GM19468 (cell line): ENCODE measurements at regions not wholly inside any gene's neighbourhood (a gene's known extent, or its start where the extent isn't known, plus 50 kb on each side); places are given as distances from the start of the nearest gene placed in this dataset.
"Not testable (repeated sequence)": the region's sequence is repeated elsewhere in the genome, so short reads cannot be mapped to it uniquely, and the experiment has no call there.

Experiments used
- ATAC-seq: cut with Tn5 transposase; IDR thresholded peaks from one replicate; pipeline ENCODE4 v1.9.1; 2021; ENCODE audit warnings: mild to moderate bottlenecking, moderate library complexity, moderate number of reproducible peaks; ENCODE audit not compliant: unreplicated experiment; ENCODE audit errors: extremely low read depth

DNA sequence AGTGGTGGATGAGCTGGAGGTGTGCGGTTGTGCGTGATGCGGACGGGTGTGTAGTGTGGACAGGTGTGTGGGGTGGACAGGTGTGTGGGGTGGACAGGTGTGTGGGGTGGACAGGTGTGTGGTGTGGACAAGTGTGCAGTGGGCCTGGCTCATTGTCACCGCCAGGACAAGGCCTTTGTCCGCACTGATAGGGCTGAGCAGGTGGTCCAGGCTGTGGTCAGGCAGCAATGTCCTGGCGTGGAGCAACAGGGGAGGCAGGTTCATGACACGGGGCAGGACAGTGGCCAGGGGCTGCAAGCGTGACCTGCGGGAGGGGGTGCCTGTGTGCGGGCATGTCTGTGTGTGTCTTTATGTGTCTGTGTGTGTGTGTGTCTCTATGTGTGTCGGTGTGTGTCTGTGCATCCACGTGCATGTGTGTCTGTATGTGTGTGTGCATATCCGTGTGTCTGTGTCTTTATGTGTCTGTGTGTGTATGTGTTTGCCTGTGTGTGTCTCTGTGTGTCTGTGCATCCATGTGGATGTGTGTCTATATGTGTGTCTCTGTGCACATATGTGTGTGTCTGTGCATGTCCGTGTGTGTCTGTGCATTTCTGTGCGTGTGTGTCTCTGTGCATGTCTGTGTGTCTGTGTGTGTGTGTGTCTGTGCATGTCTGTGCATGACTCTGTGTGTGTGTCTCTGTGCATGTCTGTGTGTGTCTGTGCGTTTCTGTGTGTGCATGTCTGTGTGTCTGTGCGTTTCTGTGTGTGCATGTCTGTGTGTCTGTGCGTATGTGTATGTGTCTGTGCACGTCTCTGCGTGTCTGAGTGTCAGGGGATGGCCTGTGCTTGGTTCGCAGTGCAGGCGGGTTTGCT, 161.0 kb downstream of the TMEM121 start:
- ATAC-seq: not testable (repeated sequence)

DNA sequence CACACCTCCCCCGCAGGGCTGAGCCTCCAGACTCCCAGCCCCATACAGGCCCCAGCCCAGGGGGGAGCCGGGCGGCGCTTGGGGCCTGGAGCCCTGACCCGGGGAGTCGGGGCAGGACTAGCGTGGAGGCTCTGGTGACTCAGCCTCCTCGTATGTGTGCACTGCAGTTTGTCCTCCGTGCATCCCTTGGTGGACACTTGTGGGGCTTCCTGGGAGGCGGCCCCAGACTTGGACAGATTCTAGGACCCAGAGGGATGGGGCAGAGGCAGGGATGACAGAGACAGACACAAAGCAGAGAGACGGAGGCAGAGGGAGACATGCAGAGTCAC, 161.6 kb downstream of the TMEM121 start:
- not testable (repeated sequence) for ATAC-seq

DNA sequence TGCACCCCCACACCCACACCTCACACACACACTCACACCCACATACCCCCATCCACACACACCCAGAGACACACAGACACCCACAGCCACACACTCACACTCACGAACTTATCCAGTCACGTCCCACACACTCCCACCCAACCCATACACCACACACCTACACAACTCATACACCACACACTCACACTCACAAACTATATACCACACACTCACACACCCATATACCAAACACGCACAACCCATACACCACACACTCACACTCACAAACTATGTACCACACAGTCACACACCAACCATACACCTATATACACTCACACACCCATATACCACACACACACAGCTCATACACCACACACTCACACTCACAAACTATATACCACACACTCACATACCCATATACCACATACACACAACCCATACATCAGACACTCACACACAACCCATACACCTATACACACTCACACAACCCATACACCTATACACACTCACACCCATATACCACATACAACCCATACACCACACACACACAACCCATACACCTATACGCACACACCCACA, 162.4 kb downstream of the TMEM121 start:
- not testable (repeated sequence) for ATAC-seq

DNA sequence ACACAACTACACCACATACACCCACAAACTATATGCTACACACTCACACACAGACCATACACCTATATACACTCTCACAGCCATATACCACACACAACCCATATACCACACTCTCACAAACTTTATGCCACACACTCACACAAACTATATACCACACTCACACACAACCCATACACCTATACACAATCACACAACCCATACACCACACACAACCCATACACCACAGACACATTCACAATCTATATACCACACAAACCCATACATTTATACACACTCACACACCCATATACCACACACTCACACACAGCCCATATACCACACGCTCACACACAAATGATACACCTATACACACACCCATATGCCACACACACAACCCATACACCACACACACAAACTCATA, 163.3 kb downstream of the TMEM121 start:
- no peak for ATAC-seq

DNA sequence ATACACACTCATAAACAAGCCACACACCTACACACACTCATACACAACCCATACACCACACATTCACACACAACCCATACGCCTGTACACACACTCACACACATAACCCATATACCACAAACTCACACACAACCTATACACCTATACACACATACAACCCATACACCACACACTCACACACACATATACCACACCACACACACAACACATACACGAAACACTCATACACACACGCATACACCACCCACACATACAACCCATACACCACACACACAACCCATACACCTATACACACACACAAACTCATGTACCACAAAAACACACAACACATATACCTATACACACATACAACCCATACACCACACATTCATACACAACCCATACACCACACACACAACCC, 164.3 kb downstream of the TMEM121 start:
- no peak for ATAC-seq

DNA sequence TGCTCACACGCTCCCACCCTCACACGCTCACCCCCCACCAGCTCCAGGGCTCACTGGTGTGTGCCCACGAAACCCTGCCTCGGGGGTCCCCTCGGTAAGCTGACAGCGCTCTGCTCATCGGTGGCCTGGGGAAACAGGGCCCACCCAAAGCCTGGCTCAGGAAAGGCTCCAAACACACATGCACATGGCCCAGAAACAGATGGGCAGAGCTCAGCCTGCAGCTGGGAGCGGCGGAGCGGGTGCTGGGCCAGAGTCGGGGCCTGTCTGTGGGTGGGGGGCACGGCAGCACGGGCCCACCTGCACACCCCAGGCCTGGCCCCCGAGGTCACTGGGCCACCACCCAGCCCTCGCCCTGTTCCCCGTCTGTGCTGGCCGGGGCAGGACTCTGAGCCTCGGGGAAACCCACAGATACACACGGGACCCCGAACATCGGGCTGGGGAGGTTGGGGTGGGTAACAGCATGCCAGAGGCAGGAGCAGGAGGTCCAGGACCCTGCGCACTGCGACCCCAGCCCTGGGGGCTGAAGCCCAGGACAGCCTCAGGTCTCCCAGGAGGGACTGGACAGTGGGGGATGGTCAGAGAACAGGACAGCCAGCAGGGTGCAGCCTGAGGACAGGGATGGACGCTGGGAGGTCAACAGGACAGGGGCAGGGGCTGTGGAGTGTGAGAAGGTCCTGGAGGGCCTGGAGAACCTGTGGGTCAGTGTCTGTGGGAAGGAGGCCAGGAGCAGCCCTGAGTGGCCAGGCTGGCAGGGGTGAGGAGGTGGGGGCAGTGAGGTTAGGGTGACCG, 165.1 kb downstream of the TMEM121 start:
- ATAC-seq: not testable (repeated sequence)

DNA sequence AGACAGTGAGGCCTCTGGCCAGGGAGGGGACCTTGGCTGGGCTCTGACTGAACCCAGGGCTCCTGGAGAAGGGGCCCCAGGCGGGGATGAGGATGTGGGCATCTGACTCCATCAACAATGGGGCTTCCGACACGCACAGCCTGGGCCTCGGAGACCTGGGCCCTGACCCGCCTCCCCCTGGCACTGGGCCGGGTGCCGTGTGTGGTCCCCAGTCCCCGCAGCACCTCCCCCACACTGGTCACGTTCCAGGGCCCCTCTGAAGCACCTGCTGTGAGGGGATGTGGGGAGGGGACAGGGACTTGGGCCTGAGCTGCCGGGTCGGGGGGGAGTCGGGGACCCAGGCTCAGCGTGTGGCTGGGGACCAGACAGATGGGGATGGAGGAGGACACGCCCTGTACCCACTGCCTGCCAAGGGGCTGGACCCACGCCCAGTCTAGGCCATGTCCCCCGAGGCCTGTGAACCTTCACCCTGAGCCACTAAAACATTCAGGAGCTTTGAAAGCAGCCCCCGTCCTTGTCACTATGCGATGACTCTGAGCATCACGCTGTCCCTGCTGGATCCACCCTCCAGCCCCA, 165.8 kb downstream of the TMEM121 start:
- ATAC-seq: not testable (repeated sequence)

DNA sequence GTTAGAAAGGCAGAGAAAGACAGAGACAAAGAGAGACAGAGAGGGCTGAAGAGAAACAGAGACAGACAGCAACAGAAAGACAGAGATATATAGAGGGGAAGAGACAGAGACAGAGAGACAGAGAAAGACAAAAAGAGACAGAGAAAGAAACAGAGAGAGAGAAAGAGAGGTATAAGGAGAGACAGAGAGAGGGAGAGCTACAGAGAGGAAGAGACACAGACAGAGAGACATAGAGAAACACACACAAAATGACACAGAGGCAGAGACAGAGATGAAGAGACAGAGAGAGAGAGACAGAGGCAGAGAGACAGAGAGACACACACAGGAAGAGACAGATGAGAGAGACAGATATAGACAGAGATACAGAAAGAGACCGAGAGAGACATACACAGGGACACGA, 168.6 kb downstream of the TMEM121 start:
- no peak for ATAC-seq

DNA sequence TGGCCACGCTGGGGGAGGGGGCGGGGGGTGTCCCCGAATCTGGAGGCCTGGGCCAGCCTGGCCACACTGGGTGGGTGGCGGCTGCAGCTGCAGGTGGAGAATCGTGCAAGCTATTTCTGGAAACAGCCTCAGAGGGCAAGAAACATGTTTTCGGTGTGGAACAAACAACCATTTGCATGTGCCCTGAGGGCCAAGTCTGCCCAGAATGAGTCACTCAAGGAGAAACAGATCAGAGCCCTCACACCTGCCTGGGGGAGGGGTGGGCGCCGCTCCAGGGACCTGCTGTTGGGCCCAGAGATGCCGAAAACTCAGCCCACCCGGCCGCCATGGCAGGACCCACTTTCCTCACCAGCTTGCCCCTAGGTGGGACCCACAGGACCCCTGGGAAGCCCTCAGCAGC, 170.0 kb downstream of the TMEM121 start:
- peak; percentile 47 for ATAC-seq

DNA sequence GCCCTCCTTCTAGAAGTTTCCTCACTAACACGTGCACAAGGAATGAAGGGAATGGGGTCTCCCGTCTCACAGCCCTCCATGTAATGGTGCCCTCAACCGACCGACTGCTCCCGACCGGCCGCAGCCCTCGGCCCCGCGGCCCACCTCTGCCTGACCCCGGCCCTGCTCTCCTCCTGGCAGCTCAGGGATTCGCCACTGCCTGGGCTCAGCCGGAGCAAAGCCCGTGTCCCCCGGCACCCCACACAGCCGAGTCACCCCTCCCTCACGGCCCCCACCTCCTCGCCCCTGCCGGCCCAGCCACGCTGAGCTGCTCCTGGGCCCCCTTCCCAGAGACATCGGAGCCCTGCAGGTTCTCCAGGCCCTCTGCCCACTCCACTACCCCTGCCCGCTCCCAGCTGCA, 171.0 kb downstream of the TMEM121 start:
- ATAC-seq: not testable (repeated sequence)

DNA sequence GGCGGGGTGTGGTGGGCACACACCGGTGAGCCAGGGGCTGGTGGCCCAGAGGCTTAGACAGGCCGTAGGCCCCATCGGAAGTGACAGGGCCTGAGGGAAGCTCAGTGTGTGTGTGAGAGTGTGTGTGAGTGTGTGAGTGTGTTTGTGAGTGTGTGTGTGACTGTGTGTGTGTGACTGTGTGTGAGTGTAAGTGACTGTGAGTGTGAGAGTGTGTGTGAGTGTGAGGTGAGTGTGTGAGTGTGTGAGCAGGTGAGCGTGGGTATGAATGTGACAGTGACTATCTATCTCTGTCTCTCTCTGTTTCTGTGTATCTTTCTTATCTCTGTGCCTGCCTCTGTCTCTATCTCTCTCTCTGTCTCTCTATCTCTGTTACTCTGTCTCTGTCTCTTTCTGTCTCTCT, 171.6 kb downstream of the TMEM121 start:
- not testable (repeated sequence) for ATAC-seq

DNA sequence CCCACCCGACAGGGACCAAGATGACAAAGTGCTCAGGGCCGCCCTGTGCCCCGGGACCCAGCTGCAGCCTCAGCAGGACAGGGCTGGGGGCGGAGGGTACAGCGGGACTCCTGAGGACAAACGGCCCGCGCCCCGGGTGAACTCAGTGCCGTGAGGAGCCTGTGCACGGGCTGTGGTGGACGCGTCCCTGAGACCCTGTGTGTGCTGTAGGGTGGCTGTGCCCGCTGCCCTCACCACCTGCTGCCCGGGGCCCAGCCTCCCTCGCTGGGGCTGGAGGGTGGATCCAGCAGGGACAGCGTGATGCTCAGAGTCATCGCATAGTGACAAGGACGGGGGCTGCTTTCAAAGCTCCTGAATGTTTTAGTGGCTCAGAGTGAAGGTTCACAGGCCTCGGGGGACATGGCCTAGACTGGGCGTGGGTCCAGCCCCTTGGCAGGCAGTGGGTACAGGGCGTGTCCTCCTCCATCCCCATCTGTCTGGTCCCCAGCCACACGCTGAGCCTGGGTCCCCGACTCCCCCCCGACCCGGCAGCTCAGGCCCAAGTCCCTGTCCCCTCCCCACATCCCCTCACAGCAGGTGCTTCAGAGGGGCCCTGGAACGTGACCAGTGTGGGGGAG, 172.7 kb downstream of the TMEM121 start:
- ATAC-seq: not testable (repeated sequence)

DNA sequence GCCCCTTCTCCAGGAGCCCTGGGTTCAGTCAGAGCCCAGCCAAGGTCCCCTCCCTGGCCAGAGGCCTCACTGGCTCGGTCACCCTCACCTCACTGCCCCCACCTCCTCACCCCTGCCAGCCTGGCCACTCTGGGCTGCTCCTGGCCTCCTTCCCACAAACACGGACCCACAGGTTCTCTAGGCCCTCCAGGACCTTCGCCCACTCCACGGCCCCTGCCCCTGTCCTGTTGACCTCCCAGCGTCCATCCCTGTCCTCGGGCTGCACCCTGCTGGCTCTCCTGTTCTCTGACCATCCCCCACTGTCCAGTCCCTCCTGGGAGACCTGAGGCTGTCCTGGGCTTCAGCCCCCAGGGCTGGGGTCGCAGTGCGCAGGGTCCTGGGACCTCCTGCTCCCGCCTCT, 173.3 kb downstream of the TMEM121 start:
- ATAC-seq: not testable (repeated sequence)

DNA sequence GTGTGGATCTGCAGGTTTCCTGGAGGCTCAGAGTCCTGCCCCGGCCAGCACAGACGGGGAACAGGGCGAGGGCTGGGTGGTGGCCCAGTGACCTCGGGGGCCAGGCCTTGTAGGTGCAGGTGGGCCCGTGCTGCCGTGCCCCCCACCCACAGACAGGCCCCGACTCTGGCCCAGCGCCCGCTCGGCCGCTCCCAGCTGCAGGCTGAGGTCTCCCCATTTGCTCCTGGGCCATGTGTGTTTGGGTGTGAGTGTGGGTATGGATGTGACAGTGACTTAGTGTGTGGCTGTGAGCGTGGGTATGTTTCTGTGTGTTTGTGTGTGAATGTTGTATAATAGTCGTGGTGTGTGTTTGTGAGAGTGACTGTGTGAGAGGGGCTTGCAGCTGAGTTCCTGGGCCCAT, 173.8 kb downstream of the TMEM121 start:
- not testable (repeated sequence) for ATAC-seq

DNA sequence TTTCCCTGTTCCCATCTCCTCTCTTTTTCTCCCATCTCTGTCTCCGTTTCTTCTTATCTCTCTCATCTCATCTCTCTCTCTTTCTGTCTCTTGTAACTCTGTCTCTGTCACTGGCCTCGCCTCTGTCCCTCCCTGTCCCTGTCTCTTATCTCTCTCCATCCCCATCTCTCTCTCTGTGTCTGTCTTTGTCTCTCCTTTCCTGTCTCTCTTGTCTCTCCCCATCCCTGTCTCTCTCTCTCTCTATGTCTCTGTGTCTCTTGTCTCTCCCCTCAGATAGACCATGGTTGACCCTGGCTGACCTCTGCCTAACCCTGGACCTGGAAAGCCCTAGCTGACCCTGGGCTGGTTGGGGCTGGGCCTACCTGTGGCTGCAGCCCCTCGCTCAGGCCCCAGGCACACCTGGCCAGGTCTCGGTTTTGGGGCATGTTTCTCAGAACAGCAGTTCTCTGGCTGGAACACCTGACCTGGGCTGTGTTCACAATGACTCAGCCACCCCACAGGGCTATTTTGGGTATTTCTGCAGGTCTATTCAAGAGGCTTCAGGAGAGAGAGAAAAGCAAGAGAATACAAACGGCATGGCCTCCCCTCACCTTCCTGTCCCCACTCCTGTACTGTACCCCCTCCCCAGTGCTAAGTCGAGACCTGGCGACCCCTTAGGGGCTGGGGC, 174.4 kb downstream of the TMEM121 start:
- ATAC-seq: no peak

DNA sequence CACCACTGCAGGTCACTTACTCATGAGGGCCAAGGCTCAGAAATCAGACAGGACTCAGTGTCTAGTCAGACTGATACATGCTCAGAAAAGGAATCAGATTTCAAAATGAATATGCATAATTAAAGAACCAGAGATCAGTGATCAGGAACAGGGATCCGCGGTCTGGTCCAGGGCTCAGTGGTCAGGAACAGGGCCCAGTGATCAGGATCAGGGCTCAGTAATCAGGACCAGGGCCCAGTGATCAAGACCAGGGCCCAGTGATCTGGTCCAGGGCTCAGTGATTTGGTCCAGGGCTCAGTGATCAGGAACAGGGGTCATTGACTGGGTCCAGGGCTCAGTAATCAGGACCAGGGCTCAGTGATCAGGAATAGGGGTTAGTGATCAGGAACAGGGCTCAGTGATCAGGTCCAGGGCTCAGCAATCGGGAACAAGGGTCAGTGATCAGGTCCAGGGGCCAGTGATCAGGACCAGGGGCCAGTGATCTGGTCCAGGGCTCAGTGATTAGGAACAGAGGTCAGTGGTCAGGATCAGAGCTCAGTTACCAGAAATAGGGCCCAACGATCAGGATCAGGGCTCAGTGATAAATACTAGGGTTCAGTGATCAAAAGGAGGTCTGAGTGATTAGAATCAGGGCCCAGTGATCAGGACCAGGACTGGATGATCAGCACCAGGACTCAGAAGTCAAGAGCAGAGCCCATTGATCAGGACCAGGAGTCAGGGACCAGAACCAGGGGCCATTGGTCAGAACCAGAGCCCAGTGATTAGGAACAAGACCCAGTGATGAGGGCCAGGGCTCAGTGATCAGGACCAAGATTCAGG, 175.3 kb downstream of the TMEM121 start:
- ATAC-seq: no peak

DNA sequence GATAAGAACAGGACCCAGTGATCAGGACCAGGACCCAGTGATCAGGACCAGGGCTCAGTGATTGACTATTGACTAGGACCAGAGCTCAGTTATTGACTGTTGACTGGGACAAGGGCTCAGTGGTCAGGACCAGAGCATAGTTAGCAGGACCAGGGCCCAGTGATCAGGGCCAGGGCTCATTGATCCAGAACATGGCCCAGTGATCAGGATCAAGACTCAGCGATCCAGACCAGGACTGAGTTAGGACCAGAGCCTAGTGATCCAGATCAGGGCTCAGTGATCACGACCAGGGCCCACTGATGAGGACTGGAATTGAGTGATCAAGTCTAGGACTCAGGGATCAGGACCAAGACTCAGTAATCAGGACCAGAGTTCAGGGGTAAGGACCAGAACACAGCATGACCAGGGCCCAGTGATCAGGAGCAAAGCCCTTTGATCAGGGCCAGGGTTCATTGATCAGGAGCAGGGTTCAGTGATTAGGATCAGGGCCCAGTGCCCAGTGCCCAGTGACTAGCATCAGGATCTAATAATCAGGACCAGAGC, 176.0 kb downstream of the TMEM121 start:
- ATAC-seq: no peak

DNA sequence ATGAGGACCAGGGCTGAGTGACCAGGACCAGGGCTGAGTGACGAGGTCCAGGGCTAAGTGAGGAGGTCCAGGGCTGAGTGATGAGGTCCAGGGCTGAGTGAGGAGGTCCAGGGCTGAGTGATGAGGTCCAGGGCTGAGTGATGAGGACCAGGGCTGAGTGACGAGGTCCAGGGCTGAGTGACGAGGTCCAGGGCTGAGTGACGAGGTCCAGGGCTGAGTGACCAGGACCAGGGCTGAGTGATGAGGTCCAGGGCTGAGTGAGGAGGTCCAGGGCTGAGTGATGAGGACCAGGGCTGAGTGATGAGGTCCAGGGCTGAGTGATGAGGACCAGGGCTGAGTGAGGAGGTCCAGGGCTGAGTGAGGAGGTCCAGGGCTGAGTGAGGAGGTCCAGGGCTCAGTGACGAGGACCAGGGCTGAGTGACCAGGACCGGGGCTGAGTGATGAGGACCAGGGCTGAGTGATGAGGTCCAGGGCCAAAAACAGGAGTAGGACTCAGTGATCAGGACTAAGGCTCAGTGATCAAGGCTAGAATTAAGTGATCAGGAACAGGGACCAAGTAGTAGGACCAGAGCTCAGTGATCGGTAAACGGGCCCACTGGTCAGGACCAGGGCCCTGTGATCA, 176.8 kb downstream of the TMEM121 start:
- not testable (repeated sequence) for ATAC-seq
